ENCODE measurements at regions not wholly inside any gene's neighbourhood (a gene's known extent, or its start where the extent isn't known, plus 50 kb on each side); places are given as distances from the start of the nearest gene placed in this dataset.

- TF ChIP-seq CTCF (IDR thresholded peaks at IDR 0.05) (no peak), EZH2 (IDR thresholded peaks at IDR 0.05; ENCODE audit: borderline replicate concordance, insufficient read depth, low read depth, low read length, poor library complexity, severe bottlenecking) (no peak)
These were observed 85.6 kb upstream of the LPP start for GRCh38 chr3:188068342-188068741.

Data from B cell (primary cell).